WERI-Rb-1 (cell line): ENCODE measurements at regions not wholly inside any gene's neighbourhood (a gene's known extent, or its start where the extent isn't known, plus 50 kb on each side); places are given as distances from the start of the nearest gene placed in this dataset.

Source experiments
- DNase-seq: peaks from one replicate; pipeline ENCODE4 v3.0.0-alpha.2; 2020
- H3K27ac ChIP-seq: fragments of 250-450 bp; sonication (Bioruptor Pico); 2 replicates; pipeline ENCODE4 v1.5.1; 2020; ENCODE audit warnings: mild to moderate bottlenecking, moderate library complexity
- H3K27me3 ChIP-seq: fragments of 250-450 bp; sonication (Bioruptor Pico); 2 replicates; pipeline ENCODE4 v1.5.1; 2021; ENCODE audit warnings: mild to moderate bottlenecking, low read depth, moderate library complexity; ENCODE audit not compliant: insufficient read depth, severe bottlenecking
- H3K36me3 ChIP-seq: fragments of 250-450 bp; sonication (Bioruptor Pico); 2 replicates; pipeline ENCODE4 v1.5.1; 2020; ENCODE audit warnings: mild to moderate bottlenecking, moderate library complexity
- H3K4me3 ChIP-seq: 2 replicates; pipeline ENCODE4 v1.5.1; 2011; ENCODE audit warnings: low read depth, mild to moderate bottlenecking, control low read depth, low read length
- H3K9me3 ChIP-seq: fragments of 250-450 bp; sonication (Bioruptor Pico); 2 replicates; pipeline ENCODE4 v1.5.1; 2021; ENCODE audit warnings: mild to moderate bottlenecking, moderate library complexity; ENCODE audit not compliant: severe bottlenecking
- CTCF ChIP-seq: IDR thresholded peaks from 2 replicates; pipeline ENCODE4 v1.5.1; 2011; ENCODE audit warnings: low read depth, mild to moderate bottlenecking, control low read depth, inconsistent platforms, low read length

- Histone ChIP-seq H3K36me3 (no peaks in the 10 kb centered on the region), H3K4me3 (no peak overlapping the region), H3K27ac (no peak overlapping the region)
These were observed 503.0 kb downstream of the GABRG1 start for GRCh38 chr4:45620808-45621207.

GRCh38 chr4:45596379-45597101 is 527.3 kb downstream of the GABRG1 start:
- no peaks in the 10 kb centered on the region for H3K27me3 ChIP-seq
- no peak overlapping the region for H3K4me3 ChIP-seq
- no peaks in the 10 kb centered on the region for H3K36me3 ChIP-seq
- DNase-seq, result no peak
- no peak for TF ChIP-seq CTCF
- no peak overlapping the region for H3K27ac ChIP-seq
- no peaks in the 10 kb centered on the region for H3K9me3 ChIP-seq

More at GRCh38 chr4:45620808-45621207, 503.0 kb downstream of the GABRG1 start:
- Histone ChIP-seq H3K9me3 (no peaks in the 10 kb centered on the region), H3K27me3 (no peaks in the 10 kb centered on the region)
- TF ChIP-seq CTCF, result no peak
- DNase-seq, result no peak

- Histone ChIP-seq H3K36me3 (no peaks in the 10 kb centered on the region), H3K27ac (no peak overlapping the region), H3K27me3 (no peaks in the 10 kb centered on the region), H3K4me3 (no peak overlapping the region), H3K9me3 (no peaks in the 10 kb centered on the region)
- no peak for TF ChIP-seq CTCF
- DNase-seq, result no peak
These were observed 543.5 kb downstream of the GABRG1 start for GRCh38 chr4:45580334-45580733.

- no peaks in the 10 kb centered on the region for H3K36me3 ChIP-seq
- no peak overlapping the region for H3K4me3 ChIP-seq
- no peak overlapping the region for H3K27ac ChIP-seq
- no peaks in the 10 kb centered on the region for H3K9me3 ChIP-seq
- TF ChIP-seq CTCF, result no peak
- H3K27me3 ChIP-seq, result no peaks in the 10 kb centered on the region
- DNase-seq, result no peak
These were observed 545.0 kb downstream of the GABRG1 start for GRCh38 chr4:45578874-45579273.

GRCh38 chr4:45576275-45576674 is 547.6 kb downstream of the GABRG1 start:
- no peak overlapping the region for H3K4me3 ChIP-seq
- no peak overlapping the region for H3K27ac ChIP-seq
- H3K27me3 ChIP-seq, result no peaks in the 10 kb centered on the region
- TF ChIP-seq CTCF, result no peak
- H3K36me3 ChIP-seq, result no peaks in the 10 kb centered on the region
- H3K9me3 ChIP-seq, result no peaks in the 10 kb centered on the region
- DNase-seq, result no peak

GRCh38 chr4:45569619-45570018 is 554.2 kb downstream of the GABRG1 start:
- H3K27me3 ChIP-seq, result no peaks in the 10 kb centered on the region
- H3K9me3 ChIP-seq, result no peaks in the 10 kb centered on the region
- no peak overlapping the region for H3K27ac ChIP-seq
- no peak for TF ChIP-seq CTCF
- H3K36me3 ChIP-seq, result no peaks in the 10 kb centered on the region
- no peak for DNase-seq
- H3K4me3 ChIP-seq, result no peak overlapping the region
